ENCODE measurements at regions not wholly inside any gene's neighbourhood (a gene's known extent, or its start where the extent isn't known, plus 50 kb on each side); places are given as distances from the start of the nearest gene placed in this dataset.

DNA sequence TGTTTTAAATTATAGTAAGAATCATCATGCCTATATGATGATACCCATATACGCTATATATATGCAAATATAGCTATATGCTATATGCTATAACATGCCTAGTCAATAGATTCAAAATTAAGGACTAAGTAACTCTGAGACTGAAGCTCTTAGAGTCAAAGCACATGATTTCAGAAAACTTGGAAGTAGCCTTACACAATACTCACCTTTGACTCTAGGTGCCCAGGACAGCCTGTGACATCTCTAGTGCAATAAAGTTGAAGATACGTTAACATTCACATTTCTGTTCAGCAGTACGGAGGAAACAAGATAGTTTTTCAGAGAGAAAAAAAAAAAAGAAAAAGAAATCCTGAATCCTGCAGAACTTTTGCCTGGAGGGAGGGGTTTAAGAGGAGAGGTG lies 149.7 kb upstream of the PIK3C3 start:
- Mint-ChIP-seq H3K27me3 (no peaks in the 10 kb centered on the region), H3K4me3 (no peak overlapping the region), H3K36me3 (ENCODE audit: low read depth) (no peaks in the 10 kb centered on the region), H3K9me3 (no peaks in the 10 kb centered on the region), H3K27ac (no peak overlapping the region), H3K4me1 (ENCODE audit: low read depth) (no peaks in the 10 kb centered on the region)
- intact Hi-C loops (cut with micrococcal nuclease) = no loop called here

DNA sequence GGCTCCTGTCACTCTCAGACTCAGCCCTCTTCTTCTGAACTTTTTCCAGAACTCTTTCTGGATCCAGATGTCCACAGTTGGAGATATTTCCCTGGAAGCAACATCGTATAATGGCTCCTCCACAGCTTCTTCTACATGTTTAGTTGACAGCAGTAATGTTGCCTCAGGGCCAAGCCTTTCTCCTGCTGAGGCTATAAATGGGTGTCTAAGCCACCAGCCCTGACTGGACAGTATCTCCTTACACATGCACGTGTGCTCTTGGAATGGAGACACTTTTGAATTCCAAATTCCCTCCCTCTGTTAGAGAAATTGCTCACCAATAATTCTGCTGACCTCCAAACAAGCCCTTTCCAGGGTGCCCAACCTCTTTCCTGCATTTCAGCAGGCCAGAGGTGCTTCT lies 156.2 kb upstream of the PIK3C3 start:
- H3K4me3 Mint-ChIP-seq = no peak overlapping the region
- no peak overlapping the region for H3K27ac Mint-ChIP-seq
- H3K4me1 Mint-ChIP-seq (ENCODE audit: low read depth) = no peaks in the 10 kb centered on the region
- H3K9me3 Mint-ChIP-seq = no peaks in the 10 kb centered on the region
- intact Hi-C loops (cut with micrococcal nuclease) = no loop called here
- no peaks in the 10 kb centered on the region for H3K27me3 Mint-ChIP-seq
- no peaks in the 10 kb centered on the region for H3K36me3 Mint-ChIP-seq (ENCODE audit: low read depth)

DNA sequence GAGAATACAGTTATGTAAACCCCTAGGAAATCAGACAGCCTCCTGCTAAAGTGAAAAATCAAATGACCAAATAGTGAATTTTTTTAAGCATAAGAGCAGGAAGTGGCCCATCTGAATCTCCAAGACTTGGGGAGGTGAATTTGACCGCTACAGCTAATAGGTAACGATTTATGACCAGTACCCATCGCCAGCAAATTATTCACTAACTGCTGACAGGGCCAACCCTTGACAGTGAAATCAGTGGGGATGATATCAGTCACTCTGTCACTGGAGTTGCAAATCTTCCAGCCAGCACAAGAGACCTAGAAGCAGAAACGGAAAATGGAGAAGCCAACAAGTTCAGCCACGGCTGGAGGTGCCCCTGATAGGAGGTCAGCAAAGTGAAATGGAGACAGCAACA lies 164.3 kb upstream of the PIK3C3 start:
- no peaks in the 10 kb centered on the region for H3K4me1 Mint-ChIP-seq (ENCODE audit: low read depth)
- no peaks in the 10 kb centered on the region for H3K27me3 Mint-ChIP-seq
- H3K36me3 Mint-ChIP-seq (ENCODE audit: low read depth) = no peaks in the 10 kb centered on the region
- no peak overlapping the region for H3K27ac Mint-ChIP-seq
- intact Hi-C loops (cut with micrococcal nuclease) = no loop called here
- H3K9me3 Mint-ChIP-seq = no peaks in the 10 kb centered on the region
- H3K4me3 Mint-ChIP-seq = no peak overlapping the region

DNA sequence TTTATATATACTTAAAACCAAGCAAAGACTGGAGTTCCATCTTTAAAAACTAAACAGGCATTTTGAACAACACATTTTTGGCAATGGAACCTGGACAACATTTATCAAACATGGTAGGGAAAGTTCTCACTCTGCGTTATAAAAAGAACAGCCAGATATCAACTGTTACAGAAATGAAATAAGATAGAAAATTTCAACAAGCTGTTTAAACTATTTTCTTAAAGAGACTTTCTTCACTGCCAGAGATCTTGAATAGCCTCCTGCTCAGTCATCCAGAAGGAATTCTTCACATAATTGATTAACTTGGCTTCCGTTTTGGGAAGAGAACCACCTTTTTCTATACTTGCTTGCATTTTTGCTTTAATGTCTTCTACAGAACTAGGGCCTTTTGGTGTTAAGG lies 166.0 kb upstream of the PIK3C3 start:
- H3K27me3 Mint-ChIP-seq = no peaks in the 10 kb centered on the region
- no peak overlapping the region for H3K4me3 Mint-ChIP-seq
- H3K4me1 Mint-ChIP-seq (ENCODE audit: low read depth) = no peaks in the 10 kb centered on the region
- no peaks in the 10 kb centered on the region for H3K9me3 Mint-ChIP-seq
- intact Hi-C loops (cut with micrococcal nuclease) = no loop called here
- H3K36me3 Mint-ChIP-seq (ENCODE audit: low read depth) = no peaks in the 10 kb centered on the region
- no peak overlapping the region for H3K27ac Mint-ChIP-seq

DNA sequence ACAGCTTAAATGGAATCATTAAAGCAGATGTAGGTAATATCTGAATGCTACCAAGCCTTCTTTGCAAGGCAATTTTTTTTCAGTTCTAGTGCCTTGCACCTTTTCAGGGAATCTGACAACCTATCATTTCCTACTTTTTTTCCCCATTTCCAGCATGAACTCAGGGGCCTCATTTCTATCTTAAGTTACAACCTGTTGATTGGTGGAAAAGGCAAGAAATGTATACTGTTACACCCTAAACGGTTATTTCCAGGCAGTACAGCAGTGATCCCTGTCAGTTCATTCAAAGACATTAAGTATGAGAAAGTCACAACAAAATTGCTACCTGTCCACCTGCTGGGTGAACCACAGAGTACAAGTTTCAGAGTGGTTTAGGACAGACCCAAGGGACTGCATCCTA lies 171.2 kb upstream of the PIK3C3 start:
- H3K4me3 Mint-ChIP-seq = no peak overlapping the region
- H3K9me3 Mint-ChIP-seq = no peaks in the 10 kb centered on the region
- H3K27ac Mint-ChIP-seq = no peak overlapping the region
- no peaks in the 10 kb centered on the region for H3K27me3 Mint-ChIP-seq
- H3K36me3 Mint-ChIP-seq (ENCODE audit: low read depth) = no peaks in the 10 kb centered on the region
- no peaks in the 10 kb centered on the region for H3K4me1 Mint-ChIP-seq (ENCODE audit: low read depth)
- intact Hi-C loops (cut with micrococcal nuclease) = no loop called here

DNA sequence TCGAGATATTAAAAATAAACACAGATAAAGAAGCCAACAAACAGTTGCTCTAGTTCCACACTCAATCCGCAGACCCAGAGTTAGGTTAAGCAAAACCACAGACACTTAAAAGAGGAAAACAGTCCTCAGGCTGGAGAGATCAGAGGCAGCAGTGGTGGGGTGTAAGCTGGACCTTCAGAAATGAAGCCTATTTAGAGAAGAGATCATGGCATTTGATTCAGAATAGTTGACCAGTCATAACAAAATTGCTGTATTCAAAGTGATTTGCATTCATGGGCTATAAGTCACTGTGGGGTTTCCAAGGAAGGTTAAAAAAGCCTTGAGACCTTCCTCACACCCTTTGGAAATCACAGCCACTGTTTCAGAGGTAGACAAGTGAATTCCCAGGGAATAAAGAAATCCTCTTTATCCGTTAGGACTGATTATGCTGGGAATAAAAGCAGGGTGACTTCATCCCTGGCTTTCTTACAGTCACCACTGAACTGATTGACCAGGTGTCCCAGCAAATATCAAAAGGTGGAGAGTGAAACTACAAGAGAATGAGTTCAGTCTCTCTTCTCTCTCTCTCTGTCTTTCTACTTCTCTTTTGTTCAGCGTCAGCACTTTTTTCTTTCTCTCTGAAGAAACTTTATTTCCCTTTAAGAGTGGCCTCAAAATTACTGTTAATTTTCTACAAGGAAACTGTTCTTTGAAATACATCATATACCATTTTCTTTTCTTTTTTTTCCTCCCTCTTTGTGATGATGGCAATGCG lies 171.8 kb upstream of the PIK3C3 start:
- H3K27ac Mint-ChIP-seq = no peak overlapping the region
- no peaks in the 10 kb centered on the region for H3K27me3 Mint-ChIP-seq
- no peak overlapping the region for H3K4me3 Mint-ChIP-seq
- no peaks in the 10 kb centered on the region for H3K4me1 Mint-ChIP-seq (ENCODE audit: low read depth)
- intact Hi-C loops (cut with micrococcal nuclease) = no loop called here
- no peaks in the 10 kb centered on the region for H3K9me3 Mint-ChIP-seq
- H3K36me3 Mint-ChIP-seq (ENCODE audit: low read depth) = no peaks in the 10 kb centered on the region

DNA sequence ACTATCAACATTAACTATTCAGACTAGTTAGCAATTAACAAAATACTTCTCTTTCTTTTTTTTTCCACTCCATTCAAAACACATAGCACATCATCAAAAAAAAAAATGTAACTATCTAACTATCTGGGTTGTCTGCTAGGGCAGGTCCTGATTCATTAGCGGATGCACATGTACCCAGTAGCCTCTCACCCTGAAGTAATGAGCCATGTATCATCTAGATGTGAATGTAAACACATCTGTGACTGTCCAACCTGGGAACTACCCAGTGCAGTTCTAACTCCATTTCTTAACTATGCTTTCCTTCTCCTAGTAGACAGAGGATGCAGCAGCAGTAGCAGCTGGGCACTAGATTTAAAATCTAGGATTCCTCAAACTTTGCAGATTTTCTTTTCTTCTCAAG lies 183.1 kb upstream of the PIK3C3 start:
- Mint-ChIP-seq H3K27ac (no peak overlapping the region), H3K9me3 (no peaks in the 10 kb centered on the region), H3K36me3 (ENCODE audit: low read depth) (no peaks in the 10 kb centered on the region), H3K4me1 (ENCODE audit: low read depth) (no peaks in the 10 kb centered on the region), H3K27me3 (no peaks in the 10 kb centered on the region), H3K4me3 (no peak overlapping the region)
- intact Hi-C loops (cut with micrococcal nuclease) = no loop called here

DNA sequence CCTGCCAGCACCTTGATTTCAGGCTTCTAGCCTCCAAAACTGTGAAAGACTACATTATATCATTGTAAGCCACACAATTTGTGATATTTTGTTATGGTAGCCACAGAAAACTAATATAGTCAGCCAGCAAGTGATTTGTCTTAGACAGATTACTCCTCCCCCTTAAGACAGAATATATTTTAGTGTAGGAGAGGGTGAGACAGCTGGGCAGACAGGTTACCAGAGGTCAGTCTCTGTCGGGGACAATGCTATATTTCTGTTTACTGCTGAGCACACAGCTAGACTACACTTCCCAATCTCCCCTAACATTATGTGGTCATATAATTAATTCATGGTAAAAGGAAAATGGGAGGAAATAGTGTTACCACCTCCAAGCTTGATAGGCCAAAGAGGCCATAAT lies 185.8 kb upstream of the PIK3C3 start:
- H3K4me1 Mint-ChIP-seq (ENCODE audit: low read depth) = no peaks in the 10 kb centered on the region
- no peak overlapping the region for H3K4me3 Mint-ChIP-seq
- intact Hi-C loops (cut with micrococcal nuclease) = no loop called here
- H3K27ac Mint-ChIP-seq = no peak overlapping the region
- no peaks in the 10 kb centered on the region for H3K9me3 Mint-ChIP-seq
- no peaks in the 10 kb centered on the region for H3K36me3 Mint-ChIP-seq (ENCODE audit: low read depth)
- no peaks in the 10 kb centered on the region for H3K27me3 Mint-ChIP-seq

DNA sequence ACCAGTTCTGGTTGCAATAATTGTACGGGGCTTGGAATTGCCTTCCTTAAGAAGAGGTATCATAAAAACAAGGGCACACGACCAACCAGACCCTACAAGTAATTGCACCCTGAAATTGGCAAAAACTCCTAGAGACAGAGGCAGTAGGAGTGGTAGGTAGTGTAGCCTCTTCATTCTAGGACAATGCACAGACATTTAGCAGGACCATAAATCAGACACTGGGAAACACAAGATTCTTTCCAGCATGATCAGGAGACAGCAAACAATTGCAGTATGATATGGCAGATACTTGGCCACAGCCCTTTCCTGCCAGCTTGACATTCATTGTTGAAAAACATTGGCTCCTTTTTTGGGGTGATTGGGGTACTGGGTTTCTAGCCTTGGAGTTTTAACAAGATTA lies 186.6 kb upstream of the PIK3C3 start:
- no peaks in the 10 kb centered on the region for H3K9me3 Mint-ChIP-seq
- H3K27me3 Mint-ChIP-seq = no peaks in the 10 kb centered on the region
- intact Hi-C loops (cut with micrococcal nuclease) = no loop called here
- H3K27ac Mint-ChIP-seq = no peak overlapping the region
- H3K4me3 Mint-ChIP-seq = no peak overlapping the region
- H3K4me1 Mint-ChIP-seq (ENCODE audit: low read depth) = no peaks in the 10 kb centered on the region
- H3K36me3 Mint-ChIP-seq (ENCODE audit: low read depth) = no peaks in the 10 kb centered on the region

DNA sequence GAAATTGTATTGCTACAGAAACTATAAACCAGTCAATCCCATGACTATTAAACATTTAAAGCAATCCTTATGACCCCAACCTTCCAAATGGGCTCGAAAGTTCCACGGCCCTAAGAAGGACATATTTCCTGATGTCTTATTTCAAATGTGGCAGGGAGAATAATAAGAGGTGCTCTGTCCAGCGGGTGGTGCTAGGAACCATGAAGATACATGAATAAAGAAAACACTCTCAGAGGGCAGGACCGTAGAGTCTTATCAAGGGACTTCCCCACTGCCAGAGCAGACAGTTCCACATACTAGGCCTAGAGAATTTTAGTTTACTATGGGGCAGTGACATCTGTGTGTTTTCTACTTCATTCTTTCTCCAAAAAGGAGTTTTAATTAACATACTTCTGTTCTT lies 187.1 kb upstream of the PIK3C3 start:
- intact Hi-C loops (cut with micrococcal nuclease) = no loop called here
- H3K9me3 Mint-ChIP-seq = no peaks in the 10 kb centered on the region
- H3K4me1 Mint-ChIP-seq (ENCODE audit: low read depth) = no peaks in the 10 kb centered on the region
- H3K27me3 Mint-ChIP-seq = no peaks in the 10 kb centered on the region
- H3K4me3 Mint-ChIP-seq = no peak overlapping the region
- H3K36me3 Mint-ChIP-seq (ENCODE audit: low read depth) = no peaks in the 10 kb centered on the region
- H3K27ac Mint-ChIP-seq = no peak overlapping the region

DNA sequence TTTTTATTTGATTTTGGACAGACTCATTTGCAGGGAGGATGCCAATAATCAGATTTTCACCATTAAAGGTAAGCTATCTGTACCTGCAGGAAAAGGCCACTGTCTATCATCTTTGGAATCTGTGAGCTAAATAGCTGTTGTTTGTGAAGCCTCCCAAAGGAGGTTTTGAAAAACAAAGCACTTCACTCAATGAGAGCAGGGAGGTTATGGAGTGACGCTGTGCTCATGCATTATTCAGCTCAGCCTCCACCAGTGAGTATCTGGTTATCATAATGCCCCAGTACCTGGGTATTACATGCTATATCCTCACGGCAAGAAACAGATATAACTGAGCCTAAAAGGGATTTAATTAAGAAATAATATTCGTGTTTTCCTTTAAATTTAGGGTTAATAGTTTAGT lies 189.6 kb upstream of the PIK3C3 start:
- H3K27me3 Mint-ChIP-seq = no peaks in the 10 kb centered on the region
- no peak overlapping the region for H3K4me3 Mint-ChIP-seq
- no peaks in the 10 kb centered on the region for H3K36me3 Mint-ChIP-seq (ENCODE audit: low read depth)
- no peak overlapping the region for H3K27ac Mint-ChIP-seq
- intact Hi-C loops (cut with micrococcal nuclease) = no loop called here
- H3K9me3 Mint-ChIP-seq = no peaks in the 10 kb centered on the region
- no peaks in the 10 kb centered on the region for H3K4me1 Mint-ChIP-seq (ENCODE audit: low read depth)

DNA sequence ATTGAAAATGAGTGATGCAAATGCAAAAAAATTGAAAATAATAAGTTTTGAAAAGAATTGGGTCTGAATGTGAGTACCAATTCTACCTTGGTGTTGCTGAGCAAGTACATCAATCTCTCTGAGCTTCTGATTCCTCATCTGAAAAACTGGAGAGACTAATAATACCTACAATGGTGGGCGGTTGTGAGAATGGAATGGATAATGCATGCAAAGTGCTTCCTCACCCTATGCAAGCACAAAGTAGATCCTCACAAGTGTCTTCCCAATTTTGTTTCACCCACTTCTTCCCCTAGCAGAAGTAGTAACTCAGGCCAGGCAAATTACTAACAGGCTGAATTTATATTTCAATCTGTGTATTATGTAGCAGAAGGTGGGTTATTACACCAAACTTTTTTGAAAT lies 191.7 kb upstream of the PIK3C3 start:
- Mint-ChIP-seq H3K9me3 (no peaks in the 10 kb centered on the region), H3K4me1 (ENCODE audit: low read depth) (no peaks in the 10 kb centered on the region), H3K36me3 (ENCODE audit: low read depth) (no peaks in the 10 kb centered on the region), H3K27ac (no peak overlapping the region), H3K4me3 (no peak overlapping the region), H3K27me3 (no peaks in the 10 kb centered on the region)
- intact Hi-C loops (cut with micrococcal nuclease) = no loop called here

DNA sequence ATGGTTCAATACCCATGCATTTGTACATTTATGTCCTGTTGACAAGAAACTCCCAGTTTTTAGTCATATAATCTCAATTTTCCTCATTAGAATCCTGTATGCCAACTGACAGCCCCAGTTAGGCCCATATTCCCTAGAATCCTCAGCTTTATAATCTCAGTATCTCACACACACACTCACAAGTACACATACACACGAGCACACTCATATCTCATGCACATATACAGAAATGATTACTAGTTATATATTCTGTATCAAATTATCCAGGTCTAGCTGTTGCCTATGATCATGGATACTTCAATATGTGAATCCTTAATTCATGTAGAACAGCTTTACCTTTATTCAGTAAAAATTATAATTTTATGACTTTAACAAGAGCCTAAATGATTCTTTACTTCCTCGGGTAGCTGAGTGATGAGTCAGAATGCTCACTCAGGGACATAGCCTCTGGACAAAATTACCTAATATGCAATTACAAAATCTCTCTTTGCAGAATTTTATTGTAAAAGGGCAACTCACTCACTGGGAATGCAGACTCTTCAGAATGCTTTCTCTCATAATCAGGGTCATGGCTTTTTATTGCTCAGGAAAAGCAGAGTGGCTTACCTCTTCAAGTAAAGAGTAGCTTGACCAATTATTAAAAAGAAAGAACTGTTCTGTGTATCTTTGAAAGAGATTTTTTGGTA lies 193.6 kb upstream of the PIK3C3 start:
- intact Hi-C loops (cut with micrococcal nuclease) = no loop called here
- Mint-ChIP-seq H3K36me3 (ENCODE audit: low read depth) (no peaks in the 10 kb centered on the region), H3K4me3 (no peak overlapping the region), H3K27me3 (no peaks in the 10 kb centered on the region), H3K4me1 (ENCODE audit: low read depth) (no peaks in the 10 kb centered on the region), H3K27ac (no peak overlapping the region), H3K9me3 (no peaks in the 10 kb centered on the region)

DNA sequence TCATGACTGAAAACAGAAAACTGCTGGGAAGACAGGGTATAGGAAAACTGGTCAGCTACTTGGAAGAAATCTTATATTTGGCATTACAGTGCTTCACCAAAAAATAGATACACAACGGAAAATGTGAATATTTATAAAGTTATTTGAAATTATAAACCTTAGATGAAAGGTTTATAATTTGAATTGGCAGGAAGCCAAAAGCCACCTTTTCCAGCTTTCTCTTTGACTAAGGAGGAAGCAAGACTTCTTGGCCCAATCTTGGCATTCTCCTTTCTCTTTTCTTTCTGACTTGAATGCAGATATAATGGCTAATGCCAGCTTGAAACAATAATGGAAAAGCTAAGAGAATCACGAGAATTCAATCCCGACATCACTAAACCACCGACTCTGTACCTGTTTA lies 196.5 kb upstream of the PIK3C3 start:
- intact Hi-C loops (cut with micrococcal nuclease) = no loop called here
- H3K27ac Mint-ChIP-seq = no peak overlapping the region
- no peaks in the 10 kb centered on the region for H3K36me3 Mint-ChIP-seq (ENCODE audit: low read depth)
- H3K27me3 Mint-ChIP-seq = no peaks in the 10 kb centered on the region
- H3K4me3 Mint-ChIP-seq = no peak overlapping the region
- H3K4me1 Mint-ChIP-seq (ENCODE audit: low read depth) = no peaks in the 10 kb centered on the region
- no peaks in the 10 kb centered on the region for H3K9me3 Mint-ChIP-seq

DNA sequence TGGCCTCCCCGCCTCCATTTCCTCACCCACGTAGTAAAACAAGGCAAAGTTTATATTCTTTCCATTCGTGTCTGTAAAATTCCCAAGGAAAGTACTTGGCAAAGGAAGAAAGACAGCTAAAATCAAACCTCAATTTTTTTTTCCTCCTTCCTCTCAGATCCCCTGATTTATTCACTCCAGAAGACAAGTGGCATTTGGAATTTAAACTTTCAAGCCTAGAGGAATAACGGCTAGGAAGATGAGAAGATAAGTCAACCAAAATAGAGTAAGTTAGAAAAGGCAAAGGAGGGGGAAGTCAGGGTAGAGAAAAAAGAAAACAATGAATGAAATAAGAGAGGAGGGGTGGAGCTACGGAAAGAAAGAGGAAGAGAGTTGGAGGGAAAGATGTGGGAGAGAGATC lies 198.9 kb upstream of the PIK3C3 start:
- no peaks in the 10 kb centered on the region for H3K4me1 Mint-ChIP-seq (ENCODE audit: low read depth)
- no peaks in the 10 kb centered on the region for H3K27me3 Mint-ChIP-seq
- no peak overlapping the region for H3K4me3 Mint-ChIP-seq
- H3K27ac Mint-ChIP-seq = no peak overlapping the region
- H3K36me3 Mint-ChIP-seq (ENCODE audit: low read depth) = no peaks in the 10 kb centered on the region
- intact Hi-C loops (cut with micrococcal nuclease) = no loop called here
- no peaks in the 10 kb centered on the region for H3K9me3 Mint-ChIP-seq

All from dendritic cell treated with granulocyte-macrophage colony-stimulating factor and Interleukin-4, amounts not matched to agents 40 ng/mL and 50 ng/mL, for 4 days (primary cell).